BE2C (cell line): ENCODE measurements at regions not wholly inside any gene's neighbourhood (a gene's known extent, or its start where the extent isn't known, plus 50 kb on each side); places are given as distances from the start of the nearest gene placed in this dataset.

Source experiments
- DNase-seq: peaks from one replicate; pipeline ENCODE4 v3.0.0-alpha.2; 2020
- H3K27me3 ChIP-seq: fragments of 250-450 bp; sonication (Bioruptor Pico); 2 replicates; pipeline ENCODE4 v1.5.1; 2020; ENCODE audit warnings: mild to moderate bottlenecking
- H3K36me3 ChIP-seq: fragments of 250-450 bp; sonication (Bioruptor Pico); 2 replicates; pipeline ENCODE4 v1.5.1; 2020; ENCODE audit warnings: mild to moderate bottlenecking
- H3K4me1 ChIP-seq: fragments of 250-450 bp; sonication (Bioruptor Pico); 2 replicates; pipeline ENCODE4 v1.5.1; 2020
- H3K4me3 ChIP-seq: 2 replicates; pipeline ENCODE4 v1.5.1; 2011; ENCODE audit warnings: low read depth, low read length
- H3K9me3 ChIP-seq: fragments of 250-450 bp; sonication (Bioruptor Pico); 2 replicates; pipeline ENCODE4 v1.5.1; 2020
- TF ChIP-seq, protein P1 (sequence below): IDR thresholded peaks from 2 replicates; pipeline ENCODE4 v1.5.1; 2012; ENCODE audit warnings: mild to moderate bottlenecking, low read depth, low read length

GRCh38 chr6:22091424-22091948 is 205.3 kb downstream of the PRL start:
- H3K4me1 ChIP-seq = no peaks in the 10 kb centered on the region
- H3K36me3 ChIP-seq = no peaks in the 10 kb centered on the region
- no peak for DNase-seq
- H3K4me3 ChIP-seq = no peak overlapping the region
- TF ChIP-seq, protein P1, sequence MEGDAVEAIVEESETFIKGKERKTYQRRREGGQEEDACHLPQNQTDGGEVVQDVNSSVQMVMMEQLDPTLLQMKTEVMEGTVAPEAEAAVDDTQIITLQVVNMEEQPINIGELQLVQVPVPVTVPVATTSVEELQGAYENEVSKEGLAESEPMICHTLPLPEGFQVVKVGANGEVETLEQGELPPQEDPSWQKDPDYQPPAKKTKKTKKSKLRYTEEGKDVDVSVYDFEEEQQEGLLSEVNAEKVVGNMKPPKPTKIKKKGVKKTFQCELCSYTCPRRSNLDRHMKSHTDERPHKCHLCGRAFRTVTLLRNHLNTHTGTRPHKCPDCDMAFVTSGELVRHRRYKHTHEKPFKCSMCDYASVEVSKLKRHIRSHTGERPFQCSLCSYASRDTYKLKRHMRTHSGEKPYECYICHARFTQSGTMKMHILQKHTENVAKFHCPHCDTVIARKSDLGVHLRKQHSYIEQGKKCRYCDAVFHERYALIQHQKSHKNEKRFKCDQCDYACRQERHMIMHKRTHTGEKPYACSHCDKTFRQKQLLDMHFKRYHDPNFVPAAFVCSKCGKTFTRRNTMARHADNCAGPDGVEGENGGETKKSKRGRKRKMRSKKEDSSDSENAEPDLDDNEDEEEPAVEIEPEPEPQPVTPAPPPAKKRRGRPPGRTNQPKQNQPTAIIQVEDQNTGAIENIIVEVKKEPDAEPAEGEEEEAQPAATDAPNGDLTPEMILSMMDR = no peak
- H3K9me3 ChIP-seq = no peaks in the 10 kb centered on the region
- no peaks in the 10 kb centered on the region for H3K27me3 ChIP-seq

- peaks cover 5% of the 10 kb centered on the region for H3K4me1 ChIP-seq
- H3K4me3 ChIP-seq = no peak overlapping the region
- DNase-seq = no peak
- no peaks in the 10 kb centered on the region for H3K27me3 ChIP-seq
- no peaks in the 10 kb centered on the region for H3K9me3 ChIP-seq
- no peaks in the 10 kb centered on the region for H3K36me3 ChIP-seq
- TF ChIP-seq, protein P1 = no peak
These were observed 201.0 kb downstream of the PRL start for GRCh38 chr6:22095836-22096235.

GRCh38 chr6:22098601-22099031 is 198.2 kb downstream of the PRL start:
- Histone ChIP-seq H3K27me3 (no peaks in the 10 kb centered on the region), H3K4me1 (peaks cover 5% of the 10 kb centered on the region), H3K9me3 (no peaks in the 10 kb centered on the region), H3K36me3 (no peaks in the 10 kb centered on the region), H3K4me3 (no peak overlapping the region)
- DNase-seq = no peak
- TF ChIP-seq, protein P1 = no peak

GRCh38 chr6:22099231-22099630 is 197.6 kb downstream of the PRL start:
- no peaks in the 10 kb centered on the region for H3K36me3 ChIP-seq
- TF ChIP-seq, protein P1 = no peak
- H3K4me1 ChIP-seq = peaks cover 5% of the 10 kb centered on the region
- no peaks in the 10 kb centered on the region for H3K27me3 ChIP-seq
- H3K4me3 ChIP-seq = no peak overlapping the region
- H3K9me3 ChIP-seq = no peaks in the 10 kb centered on the region
- no peak for DNase-seq

DNA sequence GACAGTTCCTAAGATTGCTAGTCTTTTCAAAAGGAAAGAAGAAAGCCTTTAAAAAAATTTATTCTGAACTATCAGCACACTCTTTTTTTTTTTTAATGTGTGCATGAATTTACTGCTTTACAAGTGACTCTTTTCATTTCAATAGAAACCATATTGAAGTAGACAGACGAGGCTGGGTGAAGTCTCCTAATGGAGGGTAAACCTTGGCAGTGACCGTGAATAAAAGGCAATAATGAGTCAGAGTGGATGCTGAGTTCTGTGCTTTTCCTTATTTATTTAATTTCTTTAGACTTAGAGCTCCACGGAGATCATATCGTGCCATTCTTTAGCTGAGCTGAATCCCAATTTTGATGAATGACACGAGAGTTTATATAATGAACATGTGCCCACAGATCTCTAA is 196.9 kb downstream of the PRL start:
- Histone ChIP-seq H3K4me3 (no peak overlapping the region), H3K9me3 (no peaks in the 10 kb centered on the region), H3K36me3 (no peaks in the 10 kb centered on the region), H3K27me3 (no peaks in the 10 kb centered on the region), H3K4me1 (peaks cover 5% of the 10 kb centered on the region)
- TF ChIP-seq, protein P1 = no peak
- no peak for DNase-seq

DNA sequence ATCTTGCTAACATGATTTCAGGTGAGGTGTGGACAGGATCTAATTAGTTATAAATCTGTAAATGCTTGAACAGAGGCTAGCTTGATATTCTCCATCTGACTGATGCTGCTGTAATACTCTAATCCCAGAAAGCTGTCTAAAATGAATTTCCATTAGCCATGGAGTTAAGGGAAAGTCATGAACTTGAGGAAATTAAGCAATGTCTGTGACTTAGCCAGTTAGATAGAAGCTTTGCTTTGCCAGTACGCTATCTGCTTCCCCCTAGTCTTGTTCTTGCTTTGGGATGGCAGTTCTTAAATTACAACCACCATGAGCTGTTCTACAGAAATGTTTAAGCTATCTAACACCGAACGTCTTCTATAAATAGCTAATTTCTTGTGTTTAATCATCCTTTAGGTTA is 195.7 kb downstream of the PRL start:
- H3K27me3 ChIP-seq = no peaks in the 10 kb centered on the region
- peaks cover 5% of the 10 kb centered on the region for H3K4me1 ChIP-seq
- no peak overlapping the region for H3K4me3 ChIP-seq
- no peaks in the 10 kb centered on the region for H3K9me3 ChIP-seq
- TF ChIP-seq, protein P1 = no peak
- no peaks in the 10 kb centered on the region for H3K36me3 ChIP-seq
- DNase-seq = no peak
